ENCODE measurements at regions not wholly inside any gene's neighbourhood (a gene's known extent, or its start where the extent isn't known, plus 50 kb on each side); places are given as distances from the start of the nearest gene placed in this dataset.
"Not testable (repeated sequence)": the region's sequence is repeated elsewhere in the genome, so short reads cannot be mapped to it uniquely, and the experiment has no call there.

GRCh38 chr9:16290169-16290568, 580.3 kb downstream of the BNC2 start:
- TF ChIP-seq CTCF (IDR thresholded peaks at IDR 0.05) (no peak), POLR2A (IDR thresholded peaks at IDR 0.05) (no peak)
- intact Hi-C loops (cut with DNase I; ENCODE audit: low total_unique reads), result no loop called here
- H3K36me3 ChIP-seq, result no peaks in the 10 kb centered on the region
- DNase-seq, result no peak
- no peaks in the 10 kb centered on the region for H3K4me1 ChIP-seq
- H3K9me3 ChIP-seq, result no peaks in the 10 kb centered on the region
- H3K27me3 ChIP-seq, result no peaks in the 10 kb centered on the region
- no peak overlapping the region for H3K4me3 ChIP-seq
- H3K27ac ChIP-seq, result no peak overlapping the region

GRCh38 chr9:16291921-16292320, 578.5 kb downstream of the BNC2 start:
- Histone ChIP-seq H3K27me3 (no peaks in the 10 kb centered on the region), H3K27ac (no peak overlapping the region), H3K4me3 (no peak overlapping the region), H3K4me1 (no peaks in the 10 kb centered on the region), H3K36me3 (no peaks in the 10 kb centered on the region), H3K9me3 (no peaks in the 10 kb centered on the region)
- DNase-seq, result no peak
- TF ChIP-seq POLR2A (IDR thresholded peaks at IDR 0.05) (no peak), CTCF (IDR thresholded peaks at IDR 0.05) (no peak)
- intact Hi-C loops (cut with DNase I; ENCODE audit: low total_unique reads), result no loop called here

GRCh38 chr9:16293610-16294009, 576.9 kb downstream of the BNC2 start:
- H3K9me3 ChIP-seq, result no peaks in the 10 kb centered on the region
- no peak overlapping the region for H3K4me3 ChIP-seq
- no peak for TF ChIP-seq POLR2A (IDR thresholded peaks at IDR 0.05)
- no peak for TF ChIP-seq CTCF (IDR thresholded peaks at IDR 0.05)
- no peaks in the 10 kb centered on the region for H3K4me1 ChIP-seq
- no peaks in the 10 kb centered on the region for H3K36me3 ChIP-seq
- intact Hi-C loops (cut with DNase I; ENCODE audit: low total_unique reads), result no loop called here
- no peaks in the 10 kb centered on the region for H3K27me3 ChIP-seq
- H3K27ac ChIP-seq, result no peak overlapping the region
- DNase-seq, result no peak

GRCh38 chr9:16294133-16294770, 576.2 kb downstream of the BNC2 start:
- Histone ChIP-seq H3K4me3 (no peak overlapping the region), H3K27ac (no peak overlapping the region), H3K9me3 (no peaks in the 10 kb centered on the region), H3K36me3 (no peaks in the 10 kb centered on the region), H3K4me1 (no peaks in the 10 kb centered on the region), H3K27me3 (no peaks in the 10 kb centered on the region)
- intact Hi-C loops (cut with DNase I; ENCODE audit: low total_unique reads), result no loop called here
- DNase-seq, result no peak
- TF ChIP-seq CTCF (IDR thresholded peaks at IDR 0.05) (no peak), POLR2A (IDR thresholded peaks at IDR 0.05) (no peak)

- H3K4me1 ChIP-seq; H3K36me3 ChIP-seq; intact Hi-C loops (cut with DNase I; ENCODE audit: low total_unique reads); H3K27ac ChIP-seq; H3K4me3 ChIP-seq; H3K27me3 ChIP-seq; DNase-seq; H3K9me3 ChIP-seq: not testable (repeated sequence)
Measured at GRCh38 chr9:16294940-16295339, 575.5 kb downstream of the BNC2 start.

- intact Hi-C loops (cut with DNase I; ENCODE audit: low total_unique reads); DNase-seq; H3K4me3 ChIP-seq; H3K4me1 ChIP-seq; H3K36me3 ChIP-seq; H3K27ac ChIP-seq; H3K27me3 ChIP-seq; H3K9me3 ChIP-seq: not testable (repeated sequence)
Measured at GRCh38 chr9:16299368-16299767, 571.1 kb downstream of the BNC2 start.
